H1 (cell line): ENCODE measurements at regions not wholly inside any gene's neighbourhood (a gene's known extent, or its start where the extent isn't known, plus 50 kb on each side); places are given as distances from the start of the nearest gene placed in this dataset.

Experiments used
- ATF2 ChIP-seq: IDR thresholded peaks from 2 replicates; pipeline ENCODE4 v1.6.1; 2012; ENCODE audit warnings: low read length, inconsistent platforms
- BCL11A ChIP-seq, 2 experiments: IDR thresholded peaks; one replicate each; pipeline ENCODE4 v1.6.1; 2011; ENCODE audit warnings: low read depth in 2 of 2, low read length in 2 of 2, mild to moderate bottlenecking in 2 of 2
- CREB1 ChIP-seq: IDR thresholded peaks from 2 replicates; pipeline ENCODE4 v1.6.1; 2012; ENCODE audit warnings: inconsistent platforms
- CTCF ChIP-seq, 3 experiments: IDR thresholded peaks; 1 replicate in 2 of 3; 2 replicates in 1 of 3; pipeline versions ENCODE4 v1.5.1 to v1.6.1; 2011; ENCODE audit warnings: low read length in 3 of 3, mild to moderate bottlenecking in 3 of 3, inconsistent platforms in 2 of 3, low read depth in 1 of 3, moderate library complexity in 1 of 3; ENCODE audit not compliant: insufficient read depth in 1 of 3; ENCODE audit errors: control extremely low read depth in 1 of 3
- EP300 ChIP-seq, 2 experiments: IDR thresholded peaks; 1 replicate in 1 of 2; 2 replicates in 1 of 2; pipeline ENCODE4 v1.6.1; 2011 to 2012; ENCODE audit warnings: low read depth in 2 of 2, low read length in 2 of 2, mild to moderate bottlenecking in 2 of 2, borderline replicate concordance in 1 of 2, inconsistent platforms in 1 of 2, moderate library complexity in 1 of 2
- EZH2 ChIP-seq: fragments of 200-600 bp; sonication (generic); IDR thresholded peaks from 2 replicates; pipeline ENCODE4 v1.7.1; 2012; ENCODE audit warnings: low read depth, mild to moderate bottlenecking, moderate library complexity, low read length, inconsistent platforms; ENCODE audit not compliant: severe bottlenecking
- GTF2F1 ChIP-seq: IDR thresholded peaks from 2 replicates; pipeline ENCODE4 v1.6.1; 2012; ENCODE audit warnings: low read depth, low read length, improper control_type of control experiment, borderline replicate concordance
- NRF1 ChIP-seq: IDR thresholded peaks from 2 replicates; pipeline ENCODE4 v1.6.1; 2011; ENCODE audit warnings: mild to moderate bottlenecking, low read depth, low read length, improper control_type of control experiment
- POLR2A ChIP-seq, 2 experiments: IDR thresholded peaks; 1 replicate in 1 of 2; 2 replicates in 1 of 2; pipeline ENCODE4 v1.6.1; 2011; ENCODE audit warnings: low read depth in 2 of 2, low read length in 2 of 2, mild to moderate bottlenecking in 2 of 2; ENCODE audit errors: control extremely low read depth in 1 of 2
- POLR2AphosphoS5 ChIP-seq: IDR thresholded peaks from 2 replicates; pipeline ENCODE4 v1.6.1; 2011; ENCODE audit warnings: low read depth, low read length
- RNF2 ChIP-seq: fragments of 200-900, 300-1000 bp; sonication (generic); IDR thresholded peaks from 2 replicates; pipeline ENCODE4 v1.7.1; 2016; ENCODE audit warnings: borderline replicate concordance, low read depth, mild to moderate bottlenecking, antibody characterized with exemption, low read length; ENCODE audit not compliant: poor library complexity, severe bottlenecking; ENCODE audit errors: missing control alignments
- SP1 ChIP-seq: IDR thresholded peaks from 2 replicates; pipeline ENCODE4 v1.6.1; 2011; ENCODE audit warnings: low read depth, low read length
- USF2 ChIP-seq: IDR thresholded peaks from 2 replicates; pipeline ENCODE4 v1.6.1; 2011; ENCODE audit warnings: low read length, improper control_type of control experiment
- YY1 ChIP-seq: IDR thresholded peaks from 2 replicates; pipeline ENCODE4 v1.6.1; 2011; ENCODE audit warnings: low read depth, mild to moderate bottlenecking, low read length

- no peak for TF ChIP-seq RNF2
- no peak for TF ChIP-seq CTCF (IDR thresholded peaks at IDR 0.05; ENCODE audit: control extremely low read depth in 1 of 3, insufficient read depth in 1 of 3, low read depth in 1 of 3, low read length in 3 of 3)
- no peak for TF ChIP-seq POLR2AphosphoS5
- no peak for TF ChIP-seq EZH2
- no peak for TF ChIP-seq USF2
- TF ChIP-seq ATF2, result no peak
- no peak for TF ChIP-seq GTF2F1
- no peak for TF ChIP-seq POLR2A (IDR thresholded peaks at IDR 0.05; ENCODE audit: control extremely low read depth in 1 of 2, low read depth in 2 of 2, low read length in 2 of 2)
- TF ChIP-seq NRF1, result no peak
- no peak for TF ChIP-seq CREB1
- no peak for TF ChIP-seq EP300 (IDR thresholded peaks at IDR 0.05; ENCODE audit: borderline replicate concordance in 1 of 2, low read depth in 2 of 2, low read length in 2 of 2)
- no peak for TF ChIP-seq BCL11A (IDR thresholded peaks at IDR 0.05; ENCODE audit: low read depth in 2 of 2, low read length in 2 of 2)
- no peak for TF ChIP-seq YY1
- no peak for TF ChIP-seq SP1
These were observed 291.6 kb downstream of the IRS1 start for GRCh38 chr2:226508005-226508404.
